ENCODE measurements at regions not wholly inside any gene's neighbourhood (a gene's known extent, or its start where the extent isn't known, plus 50 kb on each side); places are given as distances from the start of the nearest gene placed in this dataset.

DNA sequence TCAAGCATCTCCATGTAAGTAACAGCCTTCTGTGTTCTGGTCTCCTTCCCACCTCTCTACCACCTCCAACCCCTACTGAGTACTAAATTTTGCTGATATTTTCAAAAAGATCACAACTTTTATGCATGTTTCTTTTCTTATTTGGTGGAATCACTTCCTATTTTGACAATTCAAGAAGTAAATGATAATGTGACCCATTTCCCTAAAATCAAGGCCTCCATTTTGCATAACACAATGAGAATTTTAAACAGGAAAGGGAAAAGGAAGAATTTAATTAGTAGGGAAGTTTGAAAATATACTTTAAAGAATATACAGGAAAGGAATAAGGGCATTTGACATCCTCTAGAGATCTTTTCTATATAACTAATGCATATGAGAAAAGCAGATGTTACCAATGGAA, 212.9 kb upstream of the RASA1 start:
- TF ChIP-seq POLR2AphosphoS5 (IDR thresholded peaks at IDR 0.05; ENCODE audit: insufficient read depth, low read depth, low read length) (no peak), CTCF (IDR thresholded peaks at IDR 0.05; ENCODE audit: extremely low read depth in 1 of 2, insufficient read depth in 1 of 2, low read depth in 1 of 2, low read length in 2 of 2) (no peak), POLR2A (IDR thresholded peaks at IDR 0.05; ENCODE audit: low read depth, low read length) (no peak), EZH2 (IDR thresholded peaks at IDR 0.05; ENCODE audit: borderline replicate concordance, low read depth, low read length, severe bottlenecking) (no peak), GATA2 (IDR thresholded peaks at IDR 0.05; ENCODE audit: insufficient read depth, insufficient read length, low read depth, low read length) (no peak), FOS (IDR thresholded peaks at IDR 0.05; ENCODE audit: borderline replicate concordance, insufficient read depth, low read length) (no peak), JUN (IDR thresholded peaks at IDR 0.05; ENCODE audit: borderline replicate concordance, insufficient read depth, insufficient read length, low read depth) (no peak)
- TF ChIP-seq, protein P1, sequence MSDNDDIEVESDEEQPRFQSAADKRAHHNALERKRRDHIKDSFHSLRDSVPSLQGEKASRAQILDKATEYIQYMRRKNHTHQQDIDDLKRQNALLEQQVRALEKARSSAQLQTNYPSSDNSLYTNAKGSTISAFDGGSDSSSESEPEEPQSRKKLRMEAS (IDR thresholded peaks at IDR 0.05; ENCODE audit: insufficient read depth, insufficient read length), result no peak
